ENCODE measurements at regions not wholly inside any gene's neighbourhood (a gene's known extent, or its start where the extent isn't known, plus 50 kb on each side); places are given as distances from the start of the nearest gene placed in this dataset.
A peak's percentile ranks its signal among the peaks of the same experiment; 100 is the strongest.
"Not testable (repeated sequence)": the region's sequence is repeated elsewhere in the genome, so short reads cannot be mapped to it uniquely, and the experiment has no call there.

- H2AFZ ChIP-seq (ENCODE audit: low read length) = no peak overlapping the region
- no peak overlapping the region for H3K9ac ChIP-seq (ENCODE audit: insufficient read depth, low read length)
- no peaks in the 10 kb centered on the region for H4K20me1 ChIP-seq (ENCODE audit: control insufficient read depth, extremely low read depth, insufficient read depth, low read length)
- H3K4me3 ChIP-seq (replicated peaks in 1 of 4; ENCODE audit: control extremely low read depth in 1 of 4, insufficient read depth in 1 of 4, low read depth in 3 of 4, low read length in 4 of 4) = no peak overlapping the region
- H3K27ac ChIP-seq (ENCODE audit: insufficient read depth, low read length) = no peak overlapping the region
- no peaks in the 10 kb centered on the region for H3K27me3 ChIP-seq (ENCODE audit: control insufficient read depth, insufficient read depth, low read length)
- TF ChIP-seq EZH2 (IDR thresholded peaks at IDR 0.05; ENCODE audit: low read length, missing control alignments) (no peak), CTCF (conservative IDR thresholded peaks at IDR 0.05 in 1 of 2, IDR thresholded peaks at IDR 0.05 in 1 of 2; ENCODE audit: low read depth in 1 of 2, low read length in 2 of 2) (no peak)
- no peak for DNase-seq (ENCODE audit: low read depth in 2 of 2)
- no peaks in the 10 kb centered on the region for H3K36me3 ChIP-seq (ENCODE audit: control insufficient read depth, insufficient read depth, low read length)
- peak overlapping the region; percentile 19 for H3K4me2 ChIP-seq (ENCODE audit: extremely low read depth, insufficient read depth, low read length)
- no peaks in the 10 kb centered on the region for H3K9me3 ChIP-seq (ENCODE audit: control insufficient read depth, insufficient read depth, low read depth, low read length)
- H3K4me1 ChIP-seq (ENCODE audit: control insufficient read depth, extremely low read depth, insufficient read depth, low read length) = peaks cover 1% of the 10 kb centered on the region
- H3K79me2 ChIP-seq (ENCODE audit: control insufficient read depth, insufficient read depth, low read length) = no peaks in the 10 kb centered on the region
Measured at GRCh38 chr7:142434666-142435167, 176.9 kb upstream of the PRSS58 start.

GRCh38 chr7:142434133-142434532 is 176.3 kb upstream of the PRSS58 start:
- H2AFZ ChIP-seq (ENCODE audit: low read length); H3K9ac ChIP-seq (ENCODE audit: insufficient read depth, low read length); DNase-seq (ENCODE audit: low read depth in 2 of 2); H3K4me1 ChIP-seq (ENCODE audit: control insufficient read depth, extremely low read depth, insufficient read depth, low read length); H3K27ac ChIP-seq (ENCODE audit: insufficient read depth, low read length); H3K4me2 ChIP-seq (ENCODE audit: extremely low read depth, insufficient read depth, low read length); H3K4me3 ChIP-seq (replicated peaks in 1 of 4; ENCODE audit: control extremely low read depth in 1 of 4, insufficient read depth in 1 of 4, low read depth in 3 of 4, low read length in 4 of 4); H3K79me2 ChIP-seq (ENCODE audit: control insufficient read depth, insufficient read depth, low read length); H3K27me3 ChIP-seq (ENCODE audit: control insufficient read depth, insufficient read depth, low read length); H3K9me3 ChIP-seq (ENCODE audit: control insufficient read depth, insufficient read depth, low read depth, low read length); H3K36me3 ChIP-seq (ENCODE audit: control insufficient read depth, insufficient read depth, low read length); H4K20me1 ChIP-seq (ENCODE audit: control insufficient read depth, extremely low read depth, insufficient read depth, low read length): not testable (repeated sequence)

- no peak for DNase-seq (ENCODE audit: low read depth in 2 of 2)
- Histone ChIP-seq H3K4me1 (ENCODE audit: control insufficient read depth, extremely low read depth, insufficient read depth, low read length) (no peaks in the 10 kb centered on the region), H3K4me3 (replicated peaks in 1 of 4; ENCODE audit: control extremely low read depth in 1 of 4, insufficient read depth in 1 of 4, low read depth in 3 of 4, low read length in 4 of 4) (no peak overlapping the region), H2AFZ (ENCODE audit: low read length) (no peak overlapping the region), H3K9ac (ENCODE audit: insufficient read depth, low read length) (no peak overlapping the region), H3K9me3 (ENCODE audit: control insufficient read depth, insufficient read depth, low read depth, low read length) (no peaks in the 10 kb centered on the region), H4K20me1 (ENCODE audit: control insufficient read depth, extremely low read depth, insufficient read depth, low read length) (no peaks in the 10 kb centered on the region), H3K79me2 (ENCODE audit: control insufficient read depth, insufficient read depth, low read length) (no peaks in the 10 kb centered on the region), H3K4me2 (ENCODE audit: extremely low read depth, insufficient read depth, low read length) (no peak overlapping the region), H3K27me3 (ENCODE audit: control insufficient read depth, insufficient read depth, low read length) (no peaks in the 10 kb centered on the region), H3K27ac (ENCODE audit: insufficient read depth, low read length) (no peak overlapping the region), H3K36me3 (ENCODE audit: control insufficient read depth, insufficient read depth, low read length) (no peaks in the 10 kb centered on the region)
- TF ChIP-seq CTCF (conservative IDR thresholded peaks at IDR 0.05 in 1 of 2, IDR thresholded peaks at IDR 0.05 in 1 of 2; ENCODE audit: low read depth in 1 of 2, low read length in 2 of 2) = no peak
- no peak for TF ChIP-seq EZH2 (IDR thresholded peaks at IDR 0.05; ENCODE audit: low read length, missing control alignments)
Measured at GRCh38 chr7:142432377-142432776, 174.5 kb upstream of the PRSS58 start.
